Brain microvascular endothelial cell (primary cell): ENCODE measurements at regions not wholly inside any gene's neighbourhood (a gene's known extent, or its start where the extent isn't known, plus 50 kb on each side); places are given as distances from the start of the nearest gene placed in this dataset.
"Not testable (repeated sequence)": the region's sequence is repeated elsewhere in the genome, so short reads cannot be mapped to it uniquely, and the experiment has no call there.

ENCODE experiments used
- DNase-seq: peaks from one replicate; pipeline ENCODE4 v3.0.0-alpha.2; 2020
- H3K27ac ChIP-seq: fragments of 250-450 bp; sonication (Bioruptor Pico); 2 replicates; pipeline ENCODE4 v1.5.1; 2020; ENCODE audit warnings: mild to moderate bottlenecking, moderate library complexity
- H3K27me3 ChIP-seq: fragments of 250-450 bp; sonication (Bioruptor Pico); replicated peaks from 2 replicates; pipeline ENCODE4 v1.5.1; 2020; ENCODE audit warnings: mild to moderate bottlenecking
- H3K36me3 ChIP-seq: fragments of 250-450 bp; sonication (Bioruptor Pico); replicated peaks from 2 replicates; pipeline ENCODE4 v1.5.1; 2020; ENCODE audit warnings: mild to moderate bottlenecking
- H3K4me3 ChIP-seq: 2 replicates; pipeline ENCODE4 v1.5.1; 2011; ENCODE audit warnings: low read depth, mild to moderate bottlenecking, control low read depth, low read length, moderate library complexity
- CTCF ChIP-seq: IDR thresholded peaks from 2 replicates; pipeline ENCODE4 v1.5.1; 2011; ENCODE audit warnings: low read depth, mild to moderate bottlenecking, moderate library complexity, low read length, control low read depth, inconsistent platforms; ENCODE audit errors: missing control alignments
- in situ Hi-C: cut with HindIII; loops from 2 replicates; pipeline ENCODE4 v1.10.0; 2017; ENCODE audit warnings: low sequenced_read_pairs, low pct_ligation_motif_present

GRCh38 chr5:23756779-23757178 lies 249.4 kb downstream of the PRDM9 start:
- no peak for DNase-seq
- in situ Hi-C loops: no loop called here
- no peak overlapping the region for H3K4me3 ChIP-seq
- no peaks in the 10 kb centered on the region for H3K36me3 ChIP-seq
- no peak for TF ChIP-seq CTCF
- no peaks in the 10 kb centered on the region for H3K27me3 ChIP-seq
- no peak overlapping the region for H3K27ac ChIP-seq

DNA sequence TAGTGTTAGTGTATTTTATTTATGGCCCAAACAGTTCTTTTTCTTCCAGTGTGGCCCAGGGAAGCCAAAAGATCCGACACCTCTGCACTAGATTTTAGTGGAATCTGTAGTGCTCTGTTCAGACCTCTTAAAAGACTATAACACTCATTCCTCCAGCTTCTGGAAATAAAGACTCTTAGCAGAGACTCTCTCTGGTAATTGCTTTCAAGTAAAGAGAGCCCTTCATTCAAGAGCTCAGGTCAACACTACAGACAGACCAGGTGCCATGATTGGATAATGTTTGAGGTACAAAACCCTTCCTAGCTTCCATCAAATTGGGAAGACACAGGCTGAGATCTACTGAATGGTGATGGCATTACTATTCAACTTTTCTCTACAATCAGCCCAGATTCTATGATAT lies 255.8 kb downstream of the PRDM9 start:
- no peaks in the 10 kb centered on the region for H3K36me3 ChIP-seq
- H3K4me3 ChIP-seq: no peak overlapping the region
- TF ChIP-seq CTCF: no peak
- no peak overlapping the region for H3K27ac ChIP-seq
- in situ Hi-C loops: no loop called here
- H3K27me3 ChIP-seq: no peaks in the 10 kb centered on the region
- DNase-seq: no peak

DNA sequence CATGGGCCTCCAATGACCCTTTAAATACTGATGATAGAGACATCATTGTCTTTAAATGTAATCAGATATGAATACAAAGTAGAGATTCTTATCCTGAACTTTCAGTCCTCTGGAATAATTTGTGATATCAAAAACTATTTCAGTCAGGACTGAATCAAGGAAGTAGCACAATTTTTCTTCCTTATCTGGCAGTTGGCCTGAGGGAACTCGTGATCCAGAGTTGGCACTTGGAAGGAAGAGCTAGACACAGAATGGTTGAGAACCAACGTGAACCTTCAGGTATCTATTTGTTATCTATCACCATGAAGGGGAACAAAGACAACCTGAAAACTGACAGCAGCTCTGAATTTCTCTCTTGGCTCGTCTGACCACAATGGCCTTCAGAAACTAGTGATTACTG lies 269.3 kb downstream of the PRDM9 start:
- Histone ChIP-seq H3K27ac (no peak overlapping the region), H3K4me3 (no peak overlapping the region), H3K36me3 (no peaks in the 10 kb centered on the region), H3K27me3 (no peaks in the 10 kb centered on the region)
- in situ Hi-C loops: no loop called here
- TF ChIP-seq CTCF: no peak
- DNase-seq: no peak

- in situ Hi-C loops, DNase-seq, H3K27ac ChIP-seq, H3K27me3 ChIP-seq, H3K36me3 ChIP-seq, H3K4me3 ChIP-seq: not testable (repeated sequence)
These were observed 292.9 kb downstream of the PRDM9 start for GRCh38 chr5:23800307-23800706.

DNA sequence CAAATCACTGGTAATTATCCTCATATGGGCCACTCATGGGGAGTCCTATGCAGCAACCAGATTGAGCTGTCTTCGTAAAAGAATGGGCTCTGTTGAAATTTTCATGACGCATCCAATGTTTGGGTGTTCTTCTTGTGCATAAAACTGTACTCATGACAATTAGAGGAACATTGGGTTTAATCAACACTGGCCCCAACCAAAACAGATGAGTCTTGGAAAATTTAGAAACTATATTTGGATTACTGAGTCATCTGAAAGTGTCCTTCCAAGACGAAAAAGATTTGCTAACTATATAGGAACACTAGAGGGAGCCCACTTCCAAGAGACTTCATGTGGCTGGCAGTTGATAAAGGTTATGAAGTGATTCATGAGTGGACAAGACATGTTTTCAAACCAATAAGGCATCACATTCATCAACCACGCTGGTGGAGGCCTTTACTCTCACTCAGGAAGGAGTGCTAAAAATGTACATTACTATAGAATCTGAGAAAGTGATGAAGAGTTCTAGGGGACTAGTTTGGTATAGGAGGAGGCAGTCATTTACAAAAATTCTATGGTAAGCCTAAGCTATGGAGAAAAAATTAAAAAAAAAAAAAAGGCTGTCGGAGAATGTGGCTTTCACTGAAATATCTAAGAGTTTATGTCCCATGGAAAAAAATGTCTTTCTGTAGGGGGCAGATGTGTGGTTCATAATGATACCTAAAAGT lies 313.5 kb downstream of the PRDM9 start:
- H3K4me3 ChIP-seq: no peak overlapping the region
- peak; percentile 3 for DNase-seq
- in situ Hi-C loops: no loop called here
- H3K36me3 ChIP-seq: no peaks in the 10 kb centered on the region
- no peaks in the 10 kb centered on the region for H3K27me3 ChIP-seq
- TF ChIP-seq CTCF: peak; percentile 25
- no peak overlapping the region for H3K27ac ChIP-seq

- Histone ChIP-seq H3K4me3 (no peak overlapping the region), H3K27ac (no peak overlapping the region), H3K27me3 (no peaks in the 10 kb centered on the region), H3K36me3 (no peaks in the 10 kb centered on the region)
- in situ Hi-C loops: no loop called here
- DNase-seq: no peak
- TF ChIP-seq CTCF: no peak
These were observed 316.1 kb downstream of the PRDM9 start for GRCh38 chr5:23823521-23823920.
